DMS114 treated with DMSO at 0.1 percent for 48 hours (cell line): ENCODE measurements at regions not wholly inside any gene's neighbourhood (a gene's known extent, or its start where the extent isn't known, plus 50 kb on each side); places are given as distances from the start of the nearest gene placed in this dataset.

Source experiments
- DNase-seq: peaks from one replicate; lab custom pipeline; 2025; ENCODE audit not compliant: unreplicated experiment; lab: John Stamatoyannopoulos, UW

GRCh38 chr6:41450581-41450980 lies 95.6 kb upstream of the FOXP4 start:
- no peak for DNase-seq

GRCh38 chr6:41451039-41451438 lies 95.1 kb upstream of the FOXP4 start:
- no peak for DNase-seq

GRCh38 chr6:41451515-41452163 lies 94.5 kb upstream of the FOXP4 start:
- DNase-seq = no peak

GRCh38 chr6:41452763-41453162 lies 93.4 kb upstream of the FOXP4 start:
- DNase-seq = no peak

GRCh38 chr6:41453244-41453643 lies 92.9 kb upstream of the FOXP4 start:
- no peak for DNase-seq

GRCh38 chr6:41454189-41454789 lies 91.9 kb upstream of the FOXP4 start:
- DNase-seq = no peak

- no peak for DNase-seq
Observed at GRCh38 chr6:41455410-41455809, 90.8 kb upstream of the FOXP4 start.

- DNase-seq = no peak
Observed at GRCh38 chr6:41455818-41456217, 90.4 kb upstream of the FOXP4 start.

GRCh38 chr6:41457303-41457670 lies 88.9 kb upstream of the FOXP4 start:
- no peak for DNase-seq

- no peak for DNase-seq
Observed at GRCh38 chr6:41459738-41460137, 86.4 kb upstream of the FOXP4 start.

GRCh38 chr6:41460742-41461336 lies 85.3 kb upstream of the FOXP4 start:
- no peak for DNase-seq

- DNase-seq = no peak
Observed at GRCh38 chr6:41462033-41462432, 84.1 kb upstream of the FOXP4 start.

- peak; percentile 71 for DNase-seq
Observed at GRCh38 chr6:41463062-41463930, 82.9 kb upstream of the FOXP4 start.

GRCh38 chr6:41464019-41464418 lies 82.2 kb upstream of the FOXP4 start:
- no peak for DNase-seq

- DNase-seq = no peak
Observed at GRCh38 chr6:41464481-41464880, 81.7 kb upstream of the FOXP4 start.

- DNase-seq = no peak
Observed at GRCh38 chr6:41466437-41466990, 79.7 kb upstream of the FOXP4 start.

GRCh38 chr6:41467061-41467460 lies 79.1 kb upstream of the FOXP4 start:
- DNase-seq = no peak

GRCh38 chr6:41467627-41468404 lies 78.4 kb upstream of the FOXP4 start:
- DNase-seq = no peak

GRCh38 chr6:41469156-41470028 lies 76.8 kb upstream of the FOXP4 start:
- no peak for DNase-seq

GRCh38 chr6:41470029-41470330 lies 76.2 kb upstream of the FOXP4 start:
- DNase-seq = no peak
